H1 (cell line): ENCODE measurements at regions not wholly inside any gene's neighbourhood (a gene's known extent, or its start where the extent isn't known, plus 50 kb on each side); places are given as distances from the start of the nearest gene placed in this dataset.

ENCODE experiments used
- ATF2 ChIP-seq: IDR thresholded peaks from 2 replicates; pipeline ENCODE4 v1.6.1; 2012; ENCODE audit warnings: low read length, inconsistent platforms
- CBX5 ChIP-seq: fragments of 300-800, 300-1000 bp; sonication (generic); IDR thresholded peaks from 2 replicates; pipeline ENCODE4 v1.7.1; 2016; ENCODE audit warnings: antibody characterized with exemption, low read length, low read depth
- CREB1 ChIP-seq: IDR thresholded peaks from 2 replicates; pipeline ENCODE4 v1.6.1; 2012; ENCODE audit warnings: inconsistent platforms
- CTCF ChIP-seq, 3 experiments: IDR thresholded peaks; 1 replicate in 2 of 3; 2 replicates in 1 of 3; pipeline versions ENCODE4 v1.5.1 to v1.6.1; 2011; ENCODE audit warnings: low read length in 3 of 3, mild to moderate bottlenecking in 3 of 3, inconsistent platforms in 2 of 3, low read depth in 1 of 3, moderate library complexity in 1 of 3; ENCODE audit not compliant: insufficient read depth in 1 of 3; ENCODE audit errors: control extremely low read depth in 1 of 3
- EZH2 ChIP-seq: fragments of 200-600 bp; sonication (generic); IDR thresholded peaks from 2 replicates; pipeline ENCODE4 v1.7.1; 2012; ENCODE audit warnings: low read depth, mild to moderate bottlenecking, moderate library complexity, low read length, inconsistent platforms; ENCODE audit not compliant: severe bottlenecking
- GABPA ChIP-seq: IDR thresholded peaks from 2 replicates; pipeline ENCODE4 v1.6.1; 2011; ENCODE audit warnings: mild to moderate bottlenecking, low read length, moderate library complexity, borderline replicate concordance; ENCODE audit not compliant: insufficient read depth
- MAX ChIP-seq: IDR thresholded peaks from 2 replicates; pipeline ENCODE4 v1.6.1; 2012; ENCODE audit warnings: inconsistent platforms
- NRF1 ChIP-seq: IDR thresholded peaks from 2 replicates; pipeline ENCODE4 v1.6.1; 2011; ENCODE audit warnings: mild to moderate bottlenecking, low read depth, low read length, improper control_type of control experiment
- PHF8 ChIP-seq: fragments of 200-600 bp; sonication (generic); conservative IDR thresholded peaks from 2 replicates; pipeline ENCODE4 v1.7.1; 2012; ENCODE audit warnings: low read depth, mild to moderate bottlenecking, inconsistent platforms, low read length, moderate library complexity
- POLR2A ChIP-seq, 2 experiments: IDR thresholded peaks; 1 replicate in 1 of 2; 2 replicates in 1 of 2; pipeline ENCODE4 v1.6.1; 2011; ENCODE audit warnings: low read depth in 2 of 2, low read length in 2 of 2, mild to moderate bottlenecking in 2 of 2; ENCODE audit errors: control extremely low read depth in 1 of 2
- RAD21 ChIP-seq, 2 experiments: IDR thresholded peaks in 1 of 2; conservative IDR thresholded peaks in 1 of 2; 2 replicates each; pipeline ENCODE4 v1.6.1; 2011; ENCODE audit warnings: low read depth in 2 of 2, low read length in 2 of 2, improper control_type of control experiment in 1 of 2, inconsistent platforms in 1 of 2, mild to moderate bottlenecking in 1 of 2, moderate library complexity in 1 of 2
- SP4 ChIP-seq: IDR thresholded peaks from 2 replicates; pipeline ENCODE4 v1.6.1; 2012; ENCODE audit warnings: low read length, inconsistent platforms

DNA sequence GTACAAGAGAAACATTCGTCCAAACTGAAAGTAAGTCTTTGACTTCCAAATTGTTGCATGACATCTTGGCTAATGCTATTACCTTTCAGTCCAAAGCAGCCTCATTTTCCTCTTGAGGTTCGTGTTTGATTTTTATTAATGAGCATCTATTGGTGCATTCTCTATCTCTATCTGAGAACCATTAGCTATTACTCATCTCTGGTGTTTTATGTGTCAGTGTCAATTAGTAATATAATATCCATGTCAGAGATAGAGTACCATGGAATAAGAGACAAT, 388.1 kb upstream of the GOT2 start:
- no peak for TF ChIP-seq MAX
- TF ChIP-seq PHF8, result no peak
- no peak for TF ChIP-seq ATF2
- no peak for TF ChIP-seq CTCF (IDR thresholded peaks at IDR 0.05; ENCODE audit: control extremely low read depth in 1 of 3, insufficient read depth in 1 of 3, low read depth in 1 of 3, low read length in 3 of 3)
- no peak for TF ChIP-seq RAD21 (IDR thresholded peaks at IDR 0.05 in 1 of 2, conservative IDR thresholded peaks at IDR 0.05 in 1 of 2; ENCODE audit: low read depth in 2 of 2, low read length in 2 of 2)
- TF ChIP-seq CREB1, result no peak
- no peak for TF ChIP-seq SP4
- no peak for TF ChIP-seq NRF1
- TF ChIP-seq CBX5, result no peak
- no peak for TF ChIP-seq POLR2A (IDR thresholded peaks at IDR 0.05; ENCODE audit: control extremely low read depth in 1 of 2, low read depth in 2 of 2, low read length in 2 of 2)
- no peak for TF ChIP-seq EZH2
- no peak for TF ChIP-seq GABPA
